Body of pancreas (tissue), 4 donors: ENCODE measurements at regions not wholly inside any gene's neighbourhood (a gene's known extent, or its start where the extent isn't known, plus 50 kb on each side); places are given as distances from the start of the nearest gene placed in this dataset.

ENCODE experiments used
- CTCF ChIP-seq, 7 experiments: fragments of 450-650 bp in 4 of 7; fragments of 200-600 bp in 3 of 7; sonication (generic) in 3 of 7; IDR thresholded peaks; one replicate each; pipeline ENCODE4 v1.5.1; 2016 to 2019; ENCODE audit warnings: antibody characterized with exemption in 7 of 7
- POLR2A ChIP-seq, 3 donors: fragments of 450-650 bp; IDR thresholded peaks; one replicate each; pipeline ENCODE4 v1.6.1; 2016; ENCODE audit warnings: antibody characterized with exemption in 3 of 3, mild to moderate bottlenecking in 2 of 3

DNA sequence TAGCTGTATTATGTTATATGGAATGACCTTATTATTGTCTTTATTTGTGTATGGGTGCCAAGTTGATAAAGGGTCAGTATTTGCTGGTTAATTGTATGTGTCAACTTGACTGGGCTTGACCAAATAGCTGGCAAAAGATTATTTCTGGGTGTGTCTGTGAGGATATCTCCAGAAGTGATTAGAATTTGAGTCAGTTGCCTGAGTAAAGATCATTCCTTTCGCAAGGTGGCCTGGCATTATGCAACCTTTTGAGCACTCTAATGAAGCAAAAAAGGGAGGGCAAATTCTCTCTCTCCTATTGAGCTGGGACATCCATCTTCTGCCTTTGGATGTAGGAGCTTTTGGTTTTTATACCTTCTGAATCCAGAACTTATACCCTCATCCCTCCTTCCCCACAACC is 82.2 kb downstream of the ATXN7L3B start:
- TF ChIP-seq CTCF (IDR thresholded peaks at IDR 0.05) (no peak), POLR2A (IDR thresholded peaks at IDR 0.05) (no peak)
